ENCODE measurements at regions not wholly inside any gene's neighbourhood (a gene's known extent, or its start where the extent isn't known, plus 50 kb on each side); places are given as distances from the start of the nearest gene placed in this dataset.

DNA sequence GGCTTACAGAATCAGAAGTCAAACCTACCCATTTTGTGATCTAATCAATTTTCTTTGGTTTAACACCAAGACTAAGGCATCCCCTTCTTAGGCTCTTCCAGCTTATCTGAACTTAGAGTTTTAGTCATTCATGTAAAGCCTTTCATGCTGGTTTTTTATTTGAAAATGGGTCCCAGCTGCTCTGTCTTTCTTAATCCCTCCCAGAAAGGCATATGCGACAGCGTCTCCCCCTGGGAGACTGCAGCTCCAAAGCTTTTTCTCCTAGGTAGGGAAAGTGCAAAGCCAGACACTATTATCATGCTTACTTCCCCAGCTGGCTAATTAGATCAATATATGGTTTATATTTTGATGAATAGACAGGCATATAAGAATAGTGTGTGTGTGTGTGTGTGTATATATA is 96.6 kb upstream of the E2F7 start:
- H3K4me3 ChIP-seq (ENCODE audit: low read depth in 1 of 5, low read length in 5 of 5): no peak overlapping the region
- H3K9me3 ChIP-seq (ENCODE audit: control insufficient read depth in 5 of 5, low read length in 5 of 5): no peaks in the 10 kb centered on the region
- H3K27ac ChIP-seq (ENCODE audit: low read depth, low read length): no peak overlapping the region
- H3K4me1 ChIP-seq (ENCODE audit: control insufficient read depth in 5 of 5, insufficient read depth in 5 of 5, low read length in 5 of 5): no peaks in the 10 kb centered on the region
- H3K36me3 ChIP-seq (ENCODE audit: control insufficient read depth in 5 of 5, insufficient read depth in 5 of 5, low read length in 5 of 5): no peaks in the 10 kb centered on the region
- no peak overlapping the region for H3K9ac ChIP-seq (ENCODE audit: low read length in 5 of 5)
- H3K27me3 ChIP-seq (ENCODE audit: control insufficient read depth in 5 of 5, insufficient read depth in 4 of 5, low read length in 5 of 5): no peaks in the 10 kb centered on the region

GRCh38 chr12:77160931-77161330 is 95.6 kb upstream of the E2F7 start:
- Histone ChIP-seq H3K9me3 (ENCODE audit: control insufficient read depth in 5 of 5, low read length in 5 of 5) (no peaks in the 10 kb centered on the region), H3K4me3 (ENCODE audit: low read depth in 1 of 5, low read length in 5 of 5) (no peak overlapping the region), H3K9ac (ENCODE audit: low read length in 5 of 5) (no peak overlapping the region), H3K27ac (ENCODE audit: low read depth, low read length) (no peak overlapping the region), H3K4me1 (ENCODE audit: control insufficient read depth in 5 of 5, insufficient read depth in 5 of 5, low read length in 5 of 5) (no peaks in the 10 kb centered on the region), H3K27me3 (ENCODE audit: control insufficient read depth in 5 of 5, insufficient read depth in 4 of 5, low read length in 5 of 5) (no peaks in the 10 kb centered on the region), H3K36me3 (ENCODE audit: control insufficient read depth in 5 of 5, insufficient read depth in 5 of 5, low read length in 5 of 5) (no peaks in the 10 kb centered on the region)

DNA sequence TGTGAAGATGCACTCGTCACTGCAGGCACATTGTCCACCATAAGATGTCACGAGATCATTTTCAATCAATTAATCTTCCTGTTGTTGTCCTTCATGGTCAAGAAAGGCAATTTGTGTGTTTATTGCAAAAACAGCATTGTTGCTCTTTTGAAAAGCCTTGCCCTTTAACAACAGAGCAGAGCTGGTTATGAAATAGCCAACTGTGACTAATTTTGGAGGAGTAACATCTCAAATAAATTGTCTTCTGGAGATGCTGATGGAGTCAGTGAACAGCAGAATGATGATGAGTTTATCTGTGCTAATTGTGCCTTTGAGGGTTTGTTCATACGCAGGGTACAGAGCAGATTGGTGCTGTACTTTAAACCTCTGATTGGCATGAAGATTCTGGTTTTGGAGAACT is 88.3 kb upstream of the E2F7 start:
- Histone ChIP-seq H3K4me3 (ENCODE audit: low read depth in 1 of 5, low read length in 5 of 5) (no peak overlapping the region), H3K27ac (ENCODE audit: low read depth, low read length) (no peak overlapping the region), H3K27me3 (ENCODE audit: control insufficient read depth in 5 of 5, insufficient read depth in 4 of 5, low read length in 5 of 5) (no peaks in the 10 kb centered on the region)

DNA sequence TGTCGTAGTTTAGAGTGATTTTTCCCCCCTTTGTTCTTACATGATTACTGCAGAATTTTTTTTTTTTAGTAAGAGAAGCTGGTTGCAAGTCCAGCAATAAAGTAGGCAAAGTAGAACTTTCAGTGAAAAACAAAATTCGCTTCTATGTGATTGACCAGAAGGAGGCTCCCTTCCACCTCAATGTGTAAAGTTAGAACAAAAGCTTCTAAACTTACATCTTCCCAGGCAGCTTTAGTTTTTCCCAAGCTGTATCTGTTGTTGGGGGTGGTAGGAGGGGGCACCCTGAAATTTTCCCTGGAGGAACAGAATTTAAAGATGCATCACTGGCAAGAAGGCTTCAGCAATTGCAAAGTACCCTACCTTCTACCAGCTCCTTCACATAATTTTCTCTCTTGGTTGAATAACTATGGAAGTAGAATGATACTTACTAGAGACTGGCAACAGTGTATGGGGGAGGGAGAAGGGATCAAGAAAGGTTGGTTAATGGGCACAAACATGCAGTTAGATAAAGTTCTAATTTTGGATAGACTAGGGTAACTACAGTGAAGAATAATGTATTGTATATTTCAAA is 87.3 kb upstream of the E2F7 start:
- H3K4me1 ChIP-seq (ENCODE audit: control insufficient read depth in 5 of 5, insufficient read depth in 5 of 5, low read length in 5 of 5): no peaks in the 10 kb centered on the region
- no peaks in the 10 kb centered on the region for H3K36me3 ChIP-seq (ENCODE audit: control insufficient read depth in 5 of 5, insufficient read depth in 5 of 5, low read length in 5 of 5)
- H3K9me3 ChIP-seq (ENCODE audit: control insufficient read depth in 5 of 5, low read length in 5 of 5): peaks cover 0 to 5% (median 0%) of the 10 kb centered on the region in 5 donors
- no peak overlapping the region for H3K9ac ChIP-seq (ENCODE audit: low read length in 5 of 5)
- no peak overlapping the region for H3K27ac ChIP-seq (ENCODE audit: low read depth, low read length)
- H3K4me3 ChIP-seq (ENCODE audit: low read depth in 1 of 5, low read length in 5 of 5): no peak overlapping the region
- no peaks in the 10 kb centered on the region for H3K27me3 ChIP-seq (ENCODE audit: control insufficient read depth in 5 of 5, insufficient read depth in 4 of 5, low read length in 5 of 5)

More for the DNA sequence above, 88.3 kb upstream of the E2F7 start:
- Histone ChIP-seq H3K9me3 (ENCODE audit: control insufficient read depth in 5 of 5, low read length in 5 of 5) (peaks cover 0 to 5% (median 0%) of the 10 kb centered on the region in 5 donors), H3K9ac (ENCODE audit: low read length in 5 of 5) (no peak overlapping the region), H3K36me3 (ENCODE audit: control insufficient read depth in 5 of 5, insufficient read depth in 5 of 5, low read length in 5 of 5) (no peaks in the 10 kb centered on the region), H3K4me1 (ENCODE audit: control insufficient read depth in 5 of 5, insufficient read depth in 5 of 5, low read length in 5 of 5) (no peaks in the 10 kb centered on the region)

DNA sequence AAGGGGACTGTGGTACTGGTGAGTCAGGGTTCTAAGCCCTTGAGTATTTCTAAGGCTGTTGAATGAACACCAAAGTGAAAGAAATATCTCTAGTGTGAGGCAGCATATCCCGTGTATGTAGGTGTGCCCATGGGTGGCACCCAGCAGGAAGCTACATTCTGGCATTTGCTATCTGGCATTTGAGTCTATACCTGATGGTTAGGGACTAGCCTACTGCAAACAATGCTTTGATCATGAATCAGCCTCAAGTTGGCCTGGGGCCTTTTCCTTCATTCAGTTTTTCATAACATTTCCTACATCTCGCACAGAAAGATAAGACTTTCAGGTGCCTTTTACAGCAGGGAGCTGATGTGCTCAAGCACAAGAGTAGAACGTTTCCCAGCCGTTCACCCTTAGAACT is 85.7 kb upstream of the E2F7 start:
- H3K27me3 ChIP-seq (ENCODE audit: control insufficient read depth in 5 of 5, insufficient read depth in 4 of 5, low read length in 5 of 5): no peaks in the 10 kb centered on the region
- no peak overlapping the region for H3K9ac ChIP-seq (ENCODE audit: low read length in 5 of 5)
- H3K27ac ChIP-seq (ENCODE audit: low read depth, low read length): no peak overlapping the region

DNA sequence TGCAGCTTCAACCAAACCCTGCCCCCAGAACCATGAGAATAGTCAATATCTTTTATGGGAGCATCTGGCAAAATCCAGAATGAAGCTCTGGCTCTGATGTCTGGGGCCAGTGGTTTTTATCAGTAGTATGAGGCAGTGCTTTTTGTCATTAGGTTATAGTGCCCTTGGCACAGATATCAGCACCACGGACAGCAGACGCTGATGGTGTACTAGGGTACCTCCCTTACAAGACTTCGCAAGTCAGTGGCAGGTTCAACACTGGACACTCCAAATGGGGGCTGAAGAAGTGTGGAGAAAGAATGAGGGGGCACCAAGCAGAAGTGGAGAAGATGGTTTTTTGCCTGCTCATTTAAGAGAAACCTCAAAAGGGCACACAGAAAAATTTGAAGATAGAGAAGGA is 68.2 kb upstream of the E2F7 start:
- Histone ChIP-seq H3K36me3 (ENCODE audit: control insufficient read depth in 5 of 5, insufficient read depth in 5 of 5, low read length in 5 of 5) (no peaks in the 10 kb centered on the region), H3K9me3 (ENCODE audit: control insufficient read depth in 5 of 5, low read length in 5 of 5) (no peaks in the 10 kb centered on the region), H3K9ac (ENCODE audit: low read length in 5 of 5) (no peak overlapping the region), H3K27me3 (ENCODE audit: control insufficient read depth in 5 of 5, insufficient read depth in 4 of 5, low read length in 5 of 5) (no peaks in the 10 kb centered on the region), H3K4me3 (ENCODE audit: low read depth in 1 of 5, low read length in 5 of 5) (no peak overlapping the region), H3K4me1 (ENCODE audit: control insufficient read depth in 5 of 5, insufficient read depth in 5 of 5, low read length in 5 of 5) (no peaks in the 10 kb centered on the region), H3K27ac (ENCODE audit: low read depth, low read length) (no peak overlapping the region)

More for the DNA sequence above, 85.7 kb upstream of the E2F7 start:
- H3K36me3 ChIP-seq (ENCODE audit: control insufficient read depth in 5 of 5, insufficient read depth in 5 of 5, low read length in 5 of 5): no peaks in the 10 kb centered on the region
- no peaks in the 10 kb centered on the region for H3K4me1 ChIP-seq (ENCODE audit: control insufficient read depth in 5 of 5, insufficient read depth in 5 of 5, low read length in 5 of 5)
- peaks cover 0 to 5% (median 0%) of the 10 kb centered on the region in 5 donors for H3K9me3 ChIP-seq (ENCODE audit: control insufficient read depth in 5 of 5, low read length in 5 of 5)
- no peak overlapping the region for H3K4me3 ChIP-seq (ENCODE audit: low read depth in 1 of 5, low read length in 5 of 5)

DNA sequence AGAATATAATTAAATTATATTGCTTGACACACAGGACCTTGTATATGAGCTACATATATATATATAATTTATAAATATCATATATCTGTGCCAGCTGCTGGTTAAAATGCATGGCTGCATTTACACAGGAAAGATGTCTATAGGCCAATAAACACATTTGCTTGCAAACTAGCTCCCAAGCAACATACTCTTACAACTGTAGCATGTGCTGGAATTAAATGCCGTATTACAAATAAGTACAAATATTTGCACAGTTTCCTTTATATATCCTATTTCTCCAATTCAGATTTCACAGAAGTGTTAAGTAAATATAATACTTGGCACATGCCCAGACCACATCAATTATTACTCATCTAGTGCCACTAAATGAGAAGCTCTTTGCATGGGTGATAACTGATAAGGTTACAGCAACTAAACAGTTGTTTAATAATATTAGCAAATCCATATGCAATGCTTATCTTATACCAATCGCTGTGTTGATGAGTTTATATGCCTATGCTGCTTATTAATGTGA is 66.7 kb upstream of the E2F7 start:
- H3K4me1 ChIP-seq (ENCODE audit: control insufficient read depth in 5 of 5, insufficient read depth in 5 of 5, low read length in 5 of 5): no peaks in the 10 kb centered on the region
- no peaks in the 10 kb centered on the region for H3K27me3 ChIP-seq (ENCODE audit: control insufficient read depth in 5 of 5, insufficient read depth in 4 of 5, low read length in 5 of 5)
- no peak overlapping the region for H3K27ac ChIP-seq (ENCODE audit: low read depth, low read length)
- no peaks in the 10 kb centered on the region for H3K36me3 ChIP-seq (ENCODE audit: control insufficient read depth in 5 of 5, insufficient read depth in 5 of 5, low read length in 5 of 5)
- H3K4me3 ChIP-seq (ENCODE audit: low read depth in 1 of 5, low read length in 5 of 5): no peak overlapping the region
- no peak overlapping the region for H3K9ac ChIP-seq (ENCODE audit: low read length in 5 of 5)
- H3K9me3 ChIP-seq (ENCODE audit: control insufficient read depth in 5 of 5, low read length in 5 of 5): no peaks in the 10 kb centered on the region

DNA sequence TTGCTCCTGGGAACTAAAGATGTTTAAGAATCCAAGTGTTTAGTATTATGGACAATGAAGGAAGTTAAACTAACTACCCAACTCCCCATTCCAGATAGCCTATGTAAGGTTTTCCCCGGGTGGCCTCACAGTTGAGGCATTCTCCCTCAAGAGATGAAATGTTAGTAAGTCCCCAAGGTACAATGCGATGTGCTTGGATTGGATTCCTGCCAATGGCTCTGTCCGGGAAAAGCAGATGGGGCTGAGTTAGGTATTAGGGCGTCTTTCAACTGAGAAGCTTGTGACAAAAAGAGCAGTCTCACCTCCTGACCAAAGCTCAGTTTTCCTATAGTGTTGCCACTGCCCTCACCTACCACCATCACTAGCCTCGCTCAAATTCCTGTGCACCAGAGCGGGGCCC is 64.8 kb upstream of the E2F7 start:
- no peaks in the 10 kb centered on the region for H3K4me1 ChIP-seq (ENCODE audit: control insufficient read depth in 5 of 5, insufficient read depth in 5 of 5, low read length in 5 of 5)
- H3K27me3 ChIP-seq (ENCODE audit: control insufficient read depth in 5 of 5, insufficient read depth in 4 of 5, low read length in 5 of 5): no peaks in the 10 kb centered on the region
- no peaks in the 10 kb centered on the region for H3K36me3 ChIP-seq (ENCODE audit: control insufficient read depth in 5 of 5, insufficient read depth in 5 of 5, low read length in 5 of 5)
- H3K9ac ChIP-seq (ENCODE audit: low read length in 5 of 5): no peak overlapping the region
- H3K4me3 ChIP-seq (ENCODE audit: low read depth in 1 of 5, low read length in 5 of 5): no peak overlapping the region
- H3K9me3 ChIP-seq (ENCODE audit: control insufficient read depth in 5 of 5, low read length in 5 of 5): no peaks in the 10 kb centered on the region
- no peak overlapping the region for H3K27ac ChIP-seq (ENCODE audit: low read depth, low read length)

- Histone ChIP-seq H3K27me3 (ENCODE audit: control insufficient read depth in 5 of 5, insufficient read depth in 4 of 5, low read length in 5 of 5) (no peaks in the 10 kb centered on the region), H3K36me3 (ENCODE audit: control insufficient read depth in 5 of 5, insufficient read depth in 5 of 5, low read length in 5 of 5) (no peaks in the 10 kb centered on the region), H3K4me3 (ENCODE audit: low read depth in 1 of 5, low read length in 5 of 5) (no peak overlapping the region), H3K4me1 (ENCODE audit: control insufficient read depth in 5 of 5, insufficient read depth in 5 of 5, low read length in 5 of 5) (no peaks in the 10 kb centered on the region), H3K9ac (ENCODE audit: low read length in 5 of 5) (no peak overlapping the region), H3K9me3 (ENCODE audit: control insufficient read depth in 5 of 5, low read length in 5 of 5) (no peaks in the 10 kb centered on the region), H3K27ac (ENCODE audit: low read depth, low read length) (no peak overlapping the region)
Observed at GRCh38 chr12:77124767-77125166, 59.4 kb upstream of the E2F7 start.

DNA sequence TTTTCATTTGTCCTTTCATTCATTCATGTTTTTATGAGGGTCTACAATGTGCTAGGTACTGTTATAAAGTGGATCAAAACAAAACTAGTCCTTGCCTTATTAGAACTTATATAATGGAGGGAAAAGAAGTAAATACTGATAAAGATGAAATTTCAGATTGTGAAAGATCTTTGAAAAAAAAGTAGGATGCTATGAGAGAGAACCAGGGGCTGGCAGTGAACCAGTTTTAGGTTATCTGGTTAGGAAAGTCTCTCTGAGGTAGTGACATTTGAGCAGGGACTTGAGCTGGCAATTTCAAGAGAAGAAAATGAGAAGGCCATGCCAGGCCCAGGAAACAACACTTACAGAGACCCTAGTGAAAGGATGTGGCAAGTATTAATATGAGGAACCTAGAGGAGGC is 57.3 kb upstream of the E2F7 start:
- Histone ChIP-seq H3K27me3 (ENCODE audit: control insufficient read depth in 5 of 5, insufficient read depth in 4 of 5, low read length in 5 of 5) (no peaks in the 10 kb centered on the region), H3K27ac (ENCODE audit: low read depth, low read length) (no peak overlapping the region)

DNA sequence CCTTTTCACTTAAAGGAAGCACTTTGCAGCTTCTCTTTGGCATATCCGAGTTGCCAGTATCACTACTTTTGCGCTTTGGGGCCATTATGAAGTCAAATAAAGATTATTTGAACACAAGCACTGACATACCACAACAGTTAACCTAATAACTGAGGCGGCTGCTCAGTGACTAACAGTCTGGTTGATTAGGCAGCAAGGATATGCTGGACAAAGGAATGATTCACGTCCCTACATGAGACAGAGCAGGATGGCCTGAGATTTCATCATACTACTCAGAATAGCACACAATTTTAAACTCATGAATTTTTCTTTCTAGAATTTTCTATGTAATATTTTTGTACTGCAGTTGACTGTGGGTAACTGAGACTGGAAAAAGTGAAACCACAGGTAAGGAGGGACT is 56.9 kb upstream of the E2F7 start:
- H3K9me3 ChIP-seq (ENCODE audit: control insufficient read depth in 5 of 5, low read length in 5 of 5): no peaks in the 10 kb centered on the region
- no peaks in the 10 kb centered on the region for H3K4me1 ChIP-seq (ENCODE audit: control insufficient read depth in 5 of 5, insufficient read depth in 5 of 5, low read length in 5 of 5)
- H3K9ac ChIP-seq (ENCODE audit: low read length in 5 of 5): no peak overlapping the region
- no peak overlapping the region for H3K27ac ChIP-seq (ENCODE audit: low read depth, low read length)
- H3K36me3 ChIP-seq (ENCODE audit: control insufficient read depth in 5 of 5, insufficient read depth in 5 of 5, low read length in 5 of 5): no peaks in the 10 kb centered on the region
- H3K27me3 ChIP-seq (ENCODE audit: control insufficient read depth in 5 of 5, insufficient read depth in 4 of 5, low read length in 5 of 5): no peaks in the 10 kb centered on the region
- no peak overlapping the region for H3K4me3 ChIP-seq (ENCODE audit: low read depth in 1 of 5, low read length in 5 of 5)

More for the DNA sequence above, 57.3 kb upstream of the E2F7 start:
- H3K9ac ChIP-seq (ENCODE audit: low read length in 5 of 5): no peak overlapping the region
- H3K9me3 ChIP-seq (ENCODE audit: control insufficient read depth in 5 of 5, low read length in 5 of 5): no peaks in the 10 kb centered on the region
- H3K4me3 ChIP-seq (ENCODE audit: low read depth in 1 of 5, low read length in 5 of 5): no peak overlapping the region
- no peaks in the 10 kb centered on the region for H3K36me3 ChIP-seq (ENCODE audit: control insufficient read depth in 5 of 5, insufficient read depth in 5 of 5, low read length in 5 of 5)
- no peaks in the 10 kb centered on the region for H3K4me1 ChIP-seq (ENCODE audit: control insufficient read depth in 5 of 5, insufficient read depth in 5 of 5, low read length in 5 of 5)
